Panc1 (cell line): ENCODE measurements at regions not wholly inside any gene's neighbourhood (a gene's known extent, or its start where the extent isn't known, plus 50 kb on each side); places are given as distances from the start of the nearest gene placed in this dataset.

Source experiments
- ATAC-seq: fragments of 200-7000 bp; cut with Tn5 transposase; 2 replicates; pipeline ENCODE4 v1.9.1; 2020; ENCODE audit warnings: mild to moderate bottlenecking, moderate library complexity
- BruUV-seq: library from RNA; stranded (reverse); fragments of 400-500 nt; replicated peaks from 2 replicates; lab custom pipeline; 2021; lab: Mats Ljungman, UMichigan
- CTCF ChIA-PET: fragments of 300-600 bp; sonication (Branson Sonifier 250); formaldehyde crosslinking; loops from one replicate; lab custom pipeline; 2022; ENCODE audit warnings: antibody characterized with exemption; lab: Charles Lee
- POLR2A ChIA-PET: fragments of 300-600 bp; sonication (Branson Sonifier 250); formaldehyde crosslinking; loops from one replicate; lab custom pipeline; 2022; ENCODE audit warnings: antibody characterized with exemption; lab: Charles Lee
- DNase-seq: peaks from one replicate; pipeline ENCODE4 v3.0.0-alpha.2; 2010; ENCODE audit warnings: low read depth, low spot score
- H3K27ac ChIP-seq: 2 replicates; pipeline ENCODE4 v1.5.1; 2011; ENCODE audit warnings: mild to moderate bottlenecking, low read length, inconsistent platforms
- H3K27me3 ChIP-seq: fragments of 200-500 bp; sonication (Bioruptor generic); 2 replicates; pipeline ENCODE4 v1.6.0; 2014; ENCODE audit warnings: low read length, inconsistent platforms; ENCODE audit not compliant: control insufficient read depth, insufficient read depth
- H3K36me3 ChIP-seq: fragments of 200-500 bp; sonication (Bioruptor generic); 2 replicates; pipeline ENCODE4 v1.5.1; 2014; ENCODE audit warnings: inconsistent platforms, mild to moderate bottlenecking, low read length, moderate library complexity; ENCODE audit not compliant: control insufficient read depth, insufficient read depth
- H3K4me1 ChIP-seq: 2 replicates; pipeline ENCODE4 v1.5.1; 2011; ENCODE audit warnings: inconsistent platforms, mild to moderate bottlenecking, low read length, moderate library complexity; ENCODE audit not compliant: control insufficient read depth, insufficient read depth
- H3K4me3 ChIP-seq, 2 experiments: 2 replicates each; pipeline ENCODE4 v1.5.1; 2011 to 2012; ENCODE audit warnings: low read depth in 2 of 2, low read length in 2 of 2, mild to moderate bottlenecking in 2 of 2, inconsistent platforms in 1 of 2, moderate library complexity in 1 of 2
- H3K9me3 ChIP-seq: fragments of 200-500 bp; sonication (Bioruptor generic); 2 replicates; pipeline ENCODE4 v1.5.1; 2014; ENCODE audit warnings: low read depth, mild to moderate bottlenecking, inconsistent platforms, low read length, moderate library complexity; ENCODE audit not compliant: control insufficient read depth, insufficient read depth
- CTCF ChIP-seq: fragments of 450-650 bp; IDR thresholded peaks from 2 replicates; pipeline ENCODE4 v1.5.1; 2017; ENCODE audit warnings: mild to moderate bottlenecking
- POLR2AphosphoS5 ChIP-seq: IDR thresholded peaks from 2 replicates; pipeline ENCODE4 v1.6.1; 2012; ENCODE audit warnings: mild to moderate bottlenecking, low read depth, low read length, moderate library complexity
- SIN3A ChIP-seq: IDR thresholded peaks from 2 replicates; pipeline ENCODE4 v1.6.1; 2012; ENCODE audit warnings: low read depth, mild to moderate bottlenecking, low read length, moderate library complexity, borderline replicate concordance; ENCODE audit not compliant: insufficient read depth
- TCF7L2 ChIP-seq: IDR thresholded peaks from 2 replicates; pipeline ENCODE4 v1.6.1; 2011; ENCODE audit warnings: mild to moderate bottlenecking, low read depth, low read length, inconsistent platforms
- in situ Hi-C: cut with HindIII; loops from 2 replicates; pipeline ENCODE4 v1.10.0; 2016; ENCODE audit warnings: low sequenced_read_pairs, low pct_unique_long_range_greater_than_20kb
- intact Hi-C: fragments of 100-400 bp; cut with micrococcal nuclease; formaldehyde crosslinking; loops from one replicate; pipeline ENCODE4 v1.10.0; 2022; ENCODE audit not compliant: unreplicated experiment
- TF ChIP-seq, protein P1 (sequence below), 2 experiments: IDR thresholded peaks; 2 replicates each; pipeline ENCODE4 v1.6.1; 2011 to 2012; ENCODE audit warnings: low read depth in 2 of 2, control low read depth in 1 of 2, low read length in 1 of 2, mild to moderate bottlenecking in 1 of 2, moderate library complexity in 1 of 2; ENCODE audit not compliant: insufficient read depth in 1 of 2

GRCh38 chr4:60042231-60042652 is 1157.9 kb upstream of the ADGRL3 start:
- ChIA-PET CTCF (no interaction called here), POLR2A (no interaction called here)
- no peak overlapping the region for H3K4me3 ChIP-seq
- H3K27ac ChIP-seq: no peak overlapping the region
- no peaks in the 10 kb centered on the region for H3K36me3 ChIP-seq
- intact Hi-C loops (no loop called here), in situ Hi-C loops (no loop called here)
- DNase-seq: no peak
- no peaks in the 10 kb centered on the region for H3K9me3 ChIP-seq
- no peaks in the 10 kb centered on the region for H3K27me3 ChIP-seq
- no peak for ATAC-seq
- H3K4me1 ChIP-seq: no peaks in the 10 kb centered on the region
- BruUV-seq: no TSS peak
- TF ChIP-seq, protein P1, sequence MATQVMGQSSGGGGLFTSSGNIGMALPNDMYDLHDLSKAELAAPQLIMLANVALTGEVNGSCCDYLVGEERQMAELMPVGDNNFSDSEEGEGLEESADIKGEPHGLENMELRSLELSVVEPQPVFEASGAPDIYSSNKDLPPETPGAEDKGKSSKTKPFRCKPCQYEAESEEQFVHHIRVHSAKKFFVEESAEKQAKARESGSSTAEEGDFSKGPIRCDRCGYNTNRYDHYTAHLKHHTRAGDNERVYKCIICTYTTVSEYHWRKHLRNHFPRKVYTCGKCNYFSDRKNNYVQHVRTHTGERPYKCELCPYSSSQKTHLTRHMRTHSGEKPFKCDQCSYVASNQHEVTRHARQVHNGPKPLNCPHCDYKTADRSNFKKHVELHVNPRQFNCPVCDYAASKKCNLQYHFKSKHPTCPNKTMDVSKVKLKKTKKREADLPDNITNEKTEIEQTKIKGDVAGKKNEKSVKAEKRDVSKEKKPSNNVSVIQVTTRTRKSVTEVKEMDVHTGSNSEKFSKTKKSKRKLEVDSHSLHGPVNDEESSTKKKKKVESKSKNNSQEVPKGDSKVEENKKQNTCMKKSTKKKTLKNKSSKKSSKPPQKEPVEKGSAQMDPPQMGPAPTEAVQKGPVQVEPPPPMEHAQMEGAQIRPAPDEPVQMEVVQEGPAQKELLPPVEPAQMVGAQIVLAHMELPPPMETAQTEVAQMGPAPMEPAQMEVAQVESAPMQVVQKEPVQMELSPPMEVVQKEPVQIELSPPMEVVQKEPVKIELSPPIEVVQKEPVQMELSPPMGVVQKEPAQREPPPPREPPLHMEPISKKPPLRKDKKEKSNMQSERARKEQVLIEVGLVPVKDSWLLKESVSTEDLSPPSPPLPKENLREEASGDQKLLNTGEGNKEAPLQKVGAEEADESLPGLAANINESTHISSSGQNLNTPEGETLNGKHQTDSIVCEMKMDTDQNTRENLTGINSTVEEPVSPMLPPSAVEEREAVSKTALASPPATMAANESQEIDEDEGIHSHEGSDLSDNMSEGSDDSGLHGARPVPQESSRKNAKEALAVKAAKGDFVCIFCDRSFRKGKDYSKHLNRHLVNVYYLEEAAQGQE (IDR thresholded peaks at IDR 0.05; ENCODE audit: insufficient read depth in 1 of 2, low read depth in 2 of 2, low read length in 1 of 2): no peak
- no peak for TF ChIP-seq SIN3A
- TF ChIP-seq POLR2AphosphoS5: no peak
- TF ChIP-seq CTCF: no peak
- no peak for TF ChIP-seq TCF7L2

DNA sequence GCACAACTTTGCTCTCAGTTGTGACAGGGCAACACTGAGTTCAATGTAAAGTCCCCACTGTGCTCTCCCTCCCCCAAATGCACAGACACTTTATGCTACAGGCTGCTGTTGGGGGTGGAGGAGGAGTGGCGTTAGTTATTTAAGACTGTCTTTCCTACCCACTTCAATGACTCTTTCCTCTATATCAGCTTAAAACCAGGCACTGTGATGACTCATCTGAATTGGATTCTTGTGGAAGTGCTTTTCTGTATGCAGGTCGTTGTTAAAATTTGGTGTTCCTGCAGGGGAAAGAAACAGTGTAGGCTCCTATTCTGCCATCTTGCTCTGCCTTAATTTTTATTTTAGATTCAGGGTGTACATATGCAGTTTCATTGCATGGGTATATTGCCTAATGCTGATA is 1157.2 kb upstream of the ADGRL3 start:
- H3K4me1 ChIP-seq: no peaks in the 10 kb centered on the region
- ATAC-seq: no peak
- no peak for DNase-seq
- TF ChIP-seq SIN3A (no peak), POLR2AphosphoS5 (no peak), TCF7L2 (no peak), CTCF (no peak)
- TF ChIP-seq, protein P1 (IDR thresholded peaks at IDR 0.05; ENCODE audit: insufficient read depth in 1 of 2, low read depth in 2 of 2, low read length in 1 of 2): no peak
- no peak overlapping the region for H3K27ac ChIP-seq
- no peak overlapping the region for H3K4me3 ChIP-seq
- ChIA-PET CTCF (no interaction called here), POLR2A (no interaction called here)
- intact Hi-C loops (no loop called here), in situ Hi-C loops (no loop called here)
- H3K36me3 ChIP-seq: no peaks in the 10 kb centered on the region
- no TSS peak for BruUV-seq
- H3K27me3 ChIP-seq: no peaks in the 10 kb centered on the region
- H3K9me3 ChIP-seq: no peaks in the 10 kb centered on the region
